H9 (cell line): ENCODE measurements at regions not wholly inside any gene's neighbourhood (a gene's known extent, or its start where the extent isn't known, plus 50 kb on each side); places are given as distances from the start of the nearest gene placed in this dataset.

Experiments
- DNase-seq: peaks from one replicate; pipeline ENCODE4 v3.0.0-alpha.2; 2017
- H2AFZ ChIP-seq: one replicate; pipeline ENCODE4 v1.6.1; 2013; ENCODE audit warnings: mild to moderate bottlenecking, low read length, control low read depth, moderate library complexity
- H2AK5ac ChIP-seq: 2 replicates; pipeline ENCODE4 v1.6.1; 2013; ENCODE audit warnings: low read length, control low read depth, mixed read lengths; ENCODE audit not compliant: insufficient read length
- H2BK120ac ChIP-seq: one replicate; pipeline ENCODE4 v1.6.1; 2013; ENCODE audit warnings: low read depth, mild to moderate bottlenecking, low read length, control low read depth, inconsistent platforms; ENCODE audit not compliant: poor library complexity, severe bottlenecking
- H2BK12ac ChIP-seq: 2 replicates; pipeline ENCODE4 v1.6.1; 2013; ENCODE audit warnings: low read length, control low read depth, mixed read lengths, low read depth; ENCODE audit not compliant: insufficient read length
- H2BK15ac ChIP-seq: 2 replicates; pipeline ENCODE4 v1.6.1; 2013; ENCODE audit warnings: low read depth, low read length, control low read depth
- H2BK20ac ChIP-seq: one replicate; pipeline ENCODE4 v1.6.1; 2013; ENCODE audit warnings: low read depth, mild to moderate bottlenecking, low read length, control low read depth, inconsistent platforms; ENCODE audit not compliant: poor library complexity, severe bottlenecking
- H2BK5ac ChIP-seq: 2 replicates; pipeline ENCODE4 v1.6.1; 2013; ENCODE audit warnings: low read length, control low read depth, mixed read lengths; ENCODE audit not compliant: insufficient read length
- H3K14ac ChIP-seq: 2 replicates; pipeline ENCODE4 v1.6.1; 2013; ENCODE audit warnings: low read length, control low read depth; ENCODE audit not compliant: insufficient read depth
- H3K18ac ChIP-seq: 2 replicates; pipeline ENCODE4 v1.6.1; 2013; ENCODE audit warnings: low read depth, mild to moderate bottlenecking, mixed read lengths, low read length, control low read depth; ENCODE audit not compliant: insufficient read length
- H3K23ac ChIP-seq: 2 replicates; pipeline ENCODE4 v1.6.1; 2013; ENCODE audit warnings: low read length, control low read depth, mixed read lengths, low read depth; ENCODE audit not compliant: insufficient read length
- H3K23me2 ChIP-seq: 2 replicates; pipeline ENCODE4 v1.6.1; 2013; ENCODE audit warnings: low read depth, mild to moderate bottlenecking, mixed read lengths, low read length, control low read depth; ENCODE audit not compliant: insufficient read length, poor library complexity, severe bottlenecking
- H3K27ac ChIP-seq: 2 replicates; pipeline ENCODE4 v1.5.1; 2013; ENCODE audit warnings: low read length, control low read depth, mixed read lengths, low read depth; ENCODE audit not compliant: insufficient read length
- H3K27me3 ChIP-seq: 2 replicates; pipeline ENCODE4 v1.6.1; 2013; ENCODE audit warnings: low read length, control low read depth, inconsistent platforms; ENCODE audit not compliant: insufficient read depth
- H3K4ac ChIP-seq: 2 replicates; pipeline ENCODE4 v1.6.1; 2013; ENCODE audit warnings: low read depth, mild to moderate bottlenecking, control low read depth, inconsistent platforms, low read length, moderate library complexity
- H3K4me1 ChIP-seq: 2 replicates; pipeline ENCODE4 v1.6.1; 2013; ENCODE audit warnings: low read length, control low read depth, inconsistent platforms; ENCODE audit not compliant: insufficient read depth
- H3K4me2 ChIP-seq: 2 replicates; pipeline ENCODE4 v1.6.1; 2013; ENCODE audit warnings: low read length, control low read depth, mixed read lengths; ENCODE audit not compliant: insufficient read length, insufficient read depth
- H3K56ac ChIP-seq: 2 replicates; pipeline ENCODE4 v1.6.1; 2013; ENCODE audit warnings: low read depth, mild to moderate bottlenecking, mixed read lengths, low read length, control low read depth; ENCODE audit not compliant: insufficient read length
- H3K79me1 ChIP-seq: 2 replicates; pipeline ENCODE4 v1.6.1; 2013; ENCODE audit warnings: low read depth, mild to moderate bottlenecking, moderate library complexity, low read length, control low read depth, inconsistent platforms; ENCODE audit not compliant: insufficient read depth, poor library complexity, severe bottlenecking
- H3K79me2 ChIP-seq: 2 replicates; pipeline ENCODE4 v1.6.1; 2013; ENCODE audit warnings: low read length, control low read depth, inconsistent platforms; ENCODE audit not compliant: insufficient read depth
- H3K9ac ChIP-seq: 2 replicates; pipeline ENCODE4 v1.6.1; 2013; ENCODE audit warnings: low read length, control low read depth, mixed read lengths; ENCODE audit not compliant: insufficient read length; ENCODE audit errors: extremely low read depth
- H3K9me3 ChIP-seq: one replicate; pipeline ENCODE4 v1.6.1; 2013; ENCODE audit warnings: low read depth, low read length, inconsistent platforms; ENCODE audit not compliant: control insufficient read depth
- H3T11ph ChIP-seq: one replicate; pipeline ENCODE4 v1.6.1; 2013; ENCODE audit warnings: mild to moderate bottlenecking, low read length, control low read depth, inconsistent platforms
- H4K20me1 ChIP-seq: one replicate; pipeline ENCODE4 v1.6.1; 2013; ENCODE audit not compliant: control insufficient read depth, insufficient read length, insufficient read depth
- H4K5ac ChIP-seq: 2 replicates; pipeline ENCODE4 v1.6.1; 2013; ENCODE audit warnings: low read depth, mild to moderate bottlenecking, mixed read lengths, low read length, control low read depth; ENCODE audit not compliant: insufficient read length
- H4K8ac ChIP-seq: replicated peaks from 2 replicates; pipeline ENCODE4 v1.6.1; 2013; ENCODE audit warnings: low read length, control low read depth, mixed read lengths, low read depth; ENCODE audit not compliant: insufficient read length
- H4K91ac ChIP-seq: 2 replicates; pipeline ENCODE4 v1.6.1; 2013; ENCODE audit warnings: low read depth, mild to moderate bottlenecking, moderate library complexity, mixed read lengths, low read length, control low read depth; ENCODE audit not compliant: insufficient read length
- H3K27ac Mint-ChIP-seq, 3 experiments: 2 replicates in 2 of 3; 3 replicates in 1 of 3; pipeline ENCODE4 v1.8.0; 2020 to 2021; ENCODE audit warnings: mixed read lengths in 3 of 3, mild to moderate bottlenecking in 1 of 3, moderate library complexity in 1 of 3
- H3K27me3 Mint-ChIP-seq: 2 replicates; pipeline ENCODE4 v1.8.0; 2021; ENCODE audit warnings: low read depth, mild to moderate bottlenecking, moderate library complexity, mixed read lengths
- H3K36me3 Mint-ChIP-seq, 3 experiments: 2 replicates in 2 of 3; 3 replicates in 1 of 3; pipeline ENCODE4 v1.8.0; 2020 to 2021; ENCODE audit warnings: low read depth in 3 of 3, mixed read lengths in 3 of 3; ENCODE audit not compliant: insufficient read depth in 1 of 3
- H3K4me1 Mint-ChIP-seq, 2 experiments: 2 replicates each; pipeline ENCODE4 v1.8.0; 2020; ENCODE audit warnings: mixed read lengths in 2 of 2
- H3K4me3 Mint-ChIP-seq, 2 experiments: 2 replicates in 1 of 2; 3 replicates in 1 of 2; pipeline ENCODE4 v1.8.0; 2020 to 2021; ENCODE audit warnings: mild to moderate bottlenecking in 2 of 2, mixed read lengths in 2 of 2, moderate library complexity in 1 of 2
- H3K9me3 Mint-ChIP-seq, 2 experiments: 2 replicates in 1 of 2; 3 replicates in 1 of 2; pipeline ENCODE4 v1.8.0; 2020; ENCODE audit warnings: mild to moderate bottlenecking in 2 of 2, mixed read lengths in 2 of 2, moderate library complexity in 1 of 2
- CTCF ChIP-seq: fragments of 200-600 bp; sonication (generic); conservative IDR thresholded peaks from 3 replicates; pipeline ENCODE4 v1.8.0; 2021; ENCODE audit warnings: antibody characterized with exemption, mild to moderate bottlenecking
- WGBS: extraction: QIAGEN DNeasy Blood & Tissue Kit; methylation state at CpG from one replicate; pipeline ENCODE4 v1.1.7; 2013; ENCODE audit warnings: missing lambda C conversion rate, low lambda C conversion rate, mixed read lengths; ENCODE audit not compliant: insufficient read length; ENCODE audit errors: extremely low coverage; 5-methylcytosine and 5-hydroxymethylcytosine counted together

GRCh38 chr14:66425402-66425801 lies 60.8 kb upstream of the CCDC196 start:
- no peaks in the 10 kb centered on the region for H3K27me3 Mint-ChIP-seq
- no peak overlapping the region for H3T11ph ChIP-seq
- H3K18ac ChIP-seq: no peak overlapping the region
- no peak overlapping the region for H3K4ac ChIP-seq
- no peaks in the 10 kb centered on the region for H3K9me3 ChIP-seq
- H3K79me2 ChIP-seq: no peaks in the 10 kb centered on the region
- no peak overlapping the region for H3K4me3 Mint-ChIP-seq
- H2BK12ac ChIP-seq: no peak overlapping the region
- no peak for TF ChIP-seq CTCF
- no peaks in the 10 kb centered on the region for H3K27me3 ChIP-seq
- H3K36me3 Mint-ChIP-seq: no peaks in the 10 kb centered on the region
- no peaks in the 10 kb centered on the region for H3K9me3 Mint-ChIP-seq
- no peak overlapping the region for H4K8ac ChIP-seq
- WGBS: no CpG with 5 or more reads among the region's 5 CpGs
- no peaks in the 10 kb centered on the region for H4K20me1 ChIP-seq
- H4K5ac ChIP-seq: no peak overlapping the region
- H3K9ac ChIP-seq: no peak overlapping the region
- no peak for DNase-seq
- no peak overlapping the region for H3K56ac ChIP-seq
- H2BK5ac ChIP-seq: no peak overlapping the region
- no peak overlapping the region for H4K91ac ChIP-seq
- H3K4me1 ChIP-seq: no peaks in the 10 kb centered on the region
- H3K23me2 ChIP-seq: no peaks in the 10 kb centered on the region
- H3K4me2 ChIP-seq: no peak overlapping the region
- H3K14ac ChIP-seq: no peak overlapping the region
- H3K79me1 ChIP-seq: no peaks in the 10 kb centered on the region
- H2AK5ac ChIP-seq: no peak overlapping the region
- no peak overlapping the region for H2AFZ ChIP-seq
- H3K27ac ChIP-seq: no peak overlapping the region
- no peaks in the 10 kb centered on the region for H3K4me1 Mint-ChIP-seq
- H2BK15ac ChIP-seq: no peak overlapping the region
- H3K23ac ChIP-seq: no peak overlapping the region
- H2BK20ac ChIP-seq: no peak overlapping the region
- H3K27ac Mint-ChIP-seq: no peak overlapping the region
- no peak overlapping the region for H2BK120ac ChIP-seq
